Stimulated activated naive CD8-positive, alpha-beta T cell treated with anti-CD3 and anti-CD28 coated beads, Interleukin-15, amount 100 ng/mL, for 72 hours (primary cell): ENCODE measurements at regions not wholly inside any gene's neighbourhood (a gene's known extent, or its start where the extent isn't known, plus 50 kb on each side); places are given as distances from the start of the nearest gene placed in this dataset.
A peak's percentile ranks its signal among the peaks of the same experiment; 100 is the strongest.
"Not testable (repeated sequence)": the region's sequence is repeated elsewhere in the genome, so short reads cannot be mapped to it uniquely, and the experiment has no call there.

Experiments used
- ATAC-seq: fragments of 150-1000 bp; cut with Tn5 transposase; 2 replicates; pipeline ENCODE4 v1.10.0; 2021; ENCODE audit warnings: mild to moderate bottlenecking, moderate library complexity
- DNase-seq, 2 donors: peaks; one replicate each; pipeline ENCODE4 v3.0.0; 2021 to 2022
- H3K27ac Mint-ChIP-seq, 2 donors: one replicate each; pipeline ENCODE4 v1.8.0; 2022; ENCODE audit warnings: mild to moderate bottlenecking in 2 of 2, mixed read lengths in 2 of 2, moderate library complexity in 2 of 2
- H3K27me3 Mint-ChIP-seq: one replicate; pipeline ENCODE4 v1.8.0; 2022; ENCODE audit warnings: mixed read lengths
- H3K4me1 Mint-ChIP-seq: one replicate; pipeline ENCODE4 v1.8.0; 2022; ENCODE audit warnings: mild to moderate bottlenecking, mixed read lengths
- H3K4me3 Mint-ChIP-seq, 2 donors: one replicate each; pipeline ENCODE4 v1.8.0; 2022; ENCODE audit warnings: mild to moderate bottlenecking in 2 of 2, mixed read lengths in 2 of 2, moderate library complexity in 1 of 2
- H3K9me3 Mint-ChIP-seq, 2 donors: one replicate each; pipeline ENCODE4 v1.8.0; 2022; ENCODE audit warnings: mixed read lengths in 2 of 2

- Mint-ChIP-seq H3K9me3 (peaks cover 4 to 9% of the 10 kb centered on the region in 2 donors), H3K27me3 (peaks cover 17% of the 10 kb centered on the region), H3K4me1 (no peaks in the 10 kb centered on the region), H3K4me3 (no peak overlapping the region), H3K27ac (no peak overlapping the region)
- no peak for DNase-seq
- no peak for ATAC-seq
Measured at GRCh38 chr2:3899536-3900155, 196.3 kb downstream of the DCDC2C start.

DNA sequence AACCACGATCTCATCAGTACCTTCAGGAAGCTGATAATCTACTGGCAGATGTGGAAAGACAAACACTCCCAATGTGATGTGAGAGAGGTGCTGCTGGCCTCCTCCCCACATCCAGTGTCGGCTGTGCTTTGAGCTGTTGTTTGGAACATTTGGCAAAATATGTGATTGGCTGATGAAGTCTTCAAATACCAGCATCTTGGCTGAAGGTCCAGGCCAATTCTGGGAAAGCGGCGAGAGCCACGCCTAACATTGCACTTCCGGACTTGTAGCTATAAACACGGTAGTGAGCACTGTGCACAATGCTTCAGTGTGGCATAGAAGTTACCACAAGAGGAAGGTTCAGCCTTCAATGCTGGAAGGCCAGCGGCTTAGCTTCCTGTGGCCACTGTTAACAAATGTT lies 198.8 kb downstream of the DCDC2C start:
- Mint-ChIP-seq H3K27ac (no peak overlapping the region), H3K4me3 (no peak overlapping the region), H3K27me3 (peaks cover 17% of the 10 kb centered on the region), H3K9me3 (peaks cover 6 to 11% of the 10 kb centered on the region in 2 donors), H3K4me1 (no peaks in the 10 kb centered on the region)
- no peak for ATAC-seq
- no peak for DNase-seq

DNA sequence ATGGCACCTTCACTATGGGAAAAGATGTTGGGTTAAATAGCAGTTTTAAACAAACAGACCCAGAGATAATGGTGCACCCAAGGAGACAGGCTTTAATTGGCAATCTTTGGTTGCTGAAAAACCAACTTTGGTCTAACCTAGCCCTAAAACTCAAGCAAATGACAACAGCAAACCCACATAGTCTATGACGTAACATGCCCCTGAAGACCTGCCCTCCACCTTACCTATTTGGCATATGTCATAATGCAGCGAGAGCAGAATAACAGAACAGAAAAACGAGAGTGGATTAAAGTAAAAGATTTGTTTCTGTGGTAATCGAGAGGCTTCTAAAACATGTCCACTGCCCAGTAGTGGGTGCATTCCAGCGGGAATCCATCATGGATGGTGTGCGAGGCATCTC lies 200.7 kb downstream of the DCDC2C start:
- peaks cover 18 to 29% of the 10 kb centered on the region in 2 donors for H3K9me3 Mint-ChIP-seq
- DNase-seq (no peak), ATAC-seq (no peak)
- H3K27me3 Mint-ChIP-seq: peaks cover 17% of the 10 kb centered on the region
- H3K4me1 Mint-ChIP-seq: no peaks in the 10 kb centered on the region
- H3K4me3 Mint-ChIP-seq: no peak overlapping the region
- no peak overlapping the region for H3K27ac Mint-ChIP-seq

DNA sequence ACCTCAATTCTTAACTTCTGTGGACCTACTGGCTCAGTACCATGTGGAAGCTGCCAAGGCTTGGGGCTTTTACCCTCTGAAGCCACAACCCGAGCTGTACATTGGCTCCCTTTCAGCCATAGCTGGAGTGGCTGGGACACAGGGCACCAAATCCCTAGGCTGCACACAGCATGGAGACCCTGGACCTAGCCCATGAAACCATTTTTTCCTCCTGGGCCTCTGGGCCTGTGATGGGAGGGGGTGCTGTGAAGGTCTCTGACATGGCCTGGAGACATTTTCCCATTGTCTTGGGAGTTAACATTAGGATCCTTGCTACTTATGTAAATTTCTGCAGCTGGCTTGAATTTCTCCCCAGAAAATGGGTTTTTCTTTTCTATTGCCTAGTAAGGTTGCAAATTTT lies 205.1 kb downstream of the DCDC2C start:
- not testable (repeated sequence) for H3K4me3 Mint-ChIP-seq, DNase-seq, ATAC-seq, H3K4me1 Mint-ChIP-seq, H3K27ac Mint-ChIP-seq, H3K27me3 Mint-ChIP-seq
- H3K9me3 Mint-ChIP-seq: peaks cover 19 to 45% of the 10 kb centered on the region in 2 donors

DNA sequence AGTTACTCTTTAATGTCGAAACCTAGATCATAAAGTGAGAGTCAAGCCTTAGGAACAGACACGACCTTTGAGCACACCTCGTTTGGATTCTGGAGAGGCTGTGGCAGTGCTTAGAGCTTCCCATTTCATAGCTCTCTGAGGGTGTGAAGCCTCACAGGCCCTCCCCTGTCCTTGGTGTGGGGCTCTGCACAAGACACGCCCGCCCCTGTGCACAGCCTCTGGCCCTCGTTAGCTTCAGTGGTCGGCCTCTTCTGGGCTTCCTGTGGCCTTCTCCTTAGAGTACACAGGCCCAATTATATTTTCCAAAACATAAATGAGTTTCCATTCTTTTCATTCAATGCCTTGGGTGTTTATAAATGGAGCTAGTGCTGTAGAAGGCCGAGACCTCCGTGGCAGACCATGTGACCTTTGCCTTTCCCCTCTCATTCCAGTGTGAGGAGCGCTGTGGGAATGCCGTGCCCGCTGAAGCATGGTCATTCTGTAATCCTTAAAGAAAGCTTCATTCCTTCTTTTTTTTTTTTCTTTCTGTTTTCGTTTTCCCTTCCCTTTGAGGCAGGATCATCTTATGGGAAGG lies 208.6 kb downstream of the DCDC2C start:
- no peaks in the 10 kb centered on the region for H3K27me3 Mint-ChIP-seq
- peaks cover 18 to 35% of the 10 kb centered on the region in 2 donors for H3K9me3 Mint-ChIP-seq
- DNase-seq: no peak
- no peak overlapping the region for H3K4me3 Mint-ChIP-seq
- H3K4me1 Mint-ChIP-seq: no peaks in the 10 kb centered on the region
- ATAC-seq: no peak
- H3K27ac Mint-ChIP-seq: peak overlapping the region in 1 of 2 donors; percentile 19

- Mint-ChIP-seq H3K27me3 (no peaks in the 10 kb centered on the region), H3K4me1 (no peaks in the 10 kb centered on the region), H3K4me3 (no peak overlapping the region), H3K9me3 (peaks cover 8 to 23% of the 10 kb centered on the region in 2 donors), H3K27ac (no peak overlapping the region)
- ATAC-seq (no peak), DNase-seq (no peak)
Measured at GRCh38 chr2:3913166-3913565, 209.8 kb downstream of the DCDC2C start.

- no peak for DNase-seq
- no peak for ATAC-seq
- H3K4me3 Mint-ChIP-seq: no peak overlapping the region
- H3K27ac Mint-ChIP-seq: no peak overlapping the region
- peaks cover 3 to 14% of the 10 kb centered on the region in 2 donors for H3K9me3 Mint-ChIP-seq
- H3K4me1 Mint-ChIP-seq: no peaks in the 10 kb centered on the region
- H3K27me3 Mint-ChIP-seq: no peaks in the 10 kb centered on the region
Measured at GRCh38 chr2:3914241-3914640, 210.9 kb downstream of the DCDC2C start.

GRCh38 chr2:3927031-3927430 lies 223.7 kb downstream of the DCDC2C start:
- H3K27ac Mint-ChIP-seq: no peak overlapping the region
- H3K9me3 Mint-ChIP-seq: no peaks in the 10 kb centered on the region
- no peak overlapping the region for H3K4me3 Mint-ChIP-seq
- ATAC-seq (no peak), DNase-seq (no peak)
- no peaks in the 10 kb centered on the region for H3K4me1 Mint-ChIP-seq
- H3K27me3 Mint-ChIP-seq: no peaks in the 10 kb centered on the region

DNA sequence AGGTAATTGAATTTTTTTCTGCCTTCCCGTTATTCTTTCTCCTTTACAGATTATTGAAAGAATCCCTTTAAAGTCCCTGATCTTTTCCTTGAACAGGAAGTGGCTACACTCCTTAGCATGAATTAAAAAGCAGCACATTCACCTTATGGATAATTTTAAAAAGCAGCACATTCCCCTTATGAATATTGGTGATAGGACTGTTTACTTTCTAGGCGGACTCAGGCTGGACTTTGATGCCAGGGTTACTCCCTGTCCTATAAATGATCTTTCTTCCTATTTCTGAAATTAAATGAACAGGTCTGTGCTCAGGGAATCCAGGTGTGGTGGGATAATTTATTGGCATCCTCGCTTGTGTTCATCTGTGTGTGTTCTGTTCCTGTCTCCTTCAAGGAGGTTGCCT lies 226.0 kb downstream of the DCDC2C start:
- no peak for DNase-seq
- Mint-ChIP-seq H3K4me3 (no peak overlapping the region), H3K4me1 (no peaks in the 10 kb centered on the region), H3K27ac (no peak overlapping the region), H3K27me3 (no peaks in the 10 kb centered on the region), H3K9me3 (peaks cover 8 to 15% of the 10 kb centered on the region in 2 donors)
- ATAC-seq: no peak

GRCh38 chr2:3930246-3930645 lies 226.9 kb downstream of the DCDC2C start:
- DNase-seq (no peak), ATAC-seq (no peak)
- Mint-ChIP-seq H3K4me1 (no peaks in the 10 kb centered on the region), H3K9me3 (peaks cover 8 to 15% of the 10 kb centered on the region in 2 donors), H3K27me3 (no peaks in the 10 kb centered on the region), H3K27ac (no peak overlapping the region), H3K4me3 (no peak overlapping the region)

DNA sequence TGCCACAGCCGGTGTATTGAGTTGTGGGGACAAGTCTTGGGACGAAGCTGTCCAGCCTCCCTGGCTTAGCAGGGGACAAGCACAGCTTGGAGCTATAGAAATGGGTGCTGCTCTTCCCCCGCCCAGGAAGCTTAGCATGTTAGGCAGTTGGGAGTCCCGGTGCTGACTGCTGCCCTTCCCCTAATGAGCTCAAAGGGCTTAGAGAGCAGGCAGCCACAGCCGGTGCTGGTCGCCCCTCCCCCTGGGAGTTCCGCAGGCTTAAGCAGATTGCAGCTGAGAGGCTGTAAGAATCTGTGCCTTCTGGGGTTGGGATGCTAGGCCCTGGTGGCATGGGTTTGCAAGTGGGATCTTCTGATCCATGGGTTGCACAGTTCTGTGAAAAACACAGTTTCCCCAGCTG lies 237.3 kb downstream of the DCDC2C start:
- Mint-ChIP-seq H3K4me3 (no peak overlapping the region), H3K27ac (no peak overlapping the region)

DNA sequence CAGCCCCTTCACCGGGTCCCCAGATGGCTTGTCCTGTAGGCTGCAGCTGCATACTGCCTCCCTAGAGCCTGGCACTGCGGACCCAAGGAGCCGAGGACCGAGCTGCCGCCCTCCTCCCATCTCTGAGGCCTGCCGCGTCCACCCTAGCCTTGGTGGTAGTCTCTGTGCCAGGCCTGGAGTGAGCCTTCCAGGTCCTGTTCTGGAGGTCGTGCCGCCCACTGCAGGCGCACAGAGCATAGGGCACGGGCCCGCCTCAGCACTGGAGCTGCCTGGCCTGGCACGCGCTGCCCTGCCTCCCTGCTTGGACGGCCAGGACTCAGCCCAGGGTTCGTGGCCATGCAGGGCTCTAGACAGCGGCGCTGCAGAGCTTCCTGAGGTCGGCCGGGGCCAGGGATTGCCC lies 239.5 kb downstream of the DCDC2C start:
- DNase-seq (no peak), ATAC-seq (no peak)
- H3K9me3 Mint-ChIP-seq: peaks cover 10 to 17% of the 10 kb centered on the region in 2 donors
- H3K27me3 Mint-ChIP-seq: no peaks in the 10 kb centered on the region
- no peak overlapping the region for H3K4me3 Mint-ChIP-seq
- no peaks in the 10 kb centered on the region for H3K4me1 Mint-ChIP-seq
- no peak overlapping the region for H3K27ac Mint-ChIP-seq

More for the DNA sequence above, 237.3 kb downstream of the DCDC2C start:
- Mint-ChIP-seq H3K27me3 (no peaks in the 10 kb centered on the region), H3K4me1 (no peaks in the 10 kb centered on the region), H3K9me3 (peaks cover 18 to 19% of the 10 kb centered on the region in 2 donors)
- DNase-seq (no peak), ATAC-seq (no peak)

GRCh38 chr2:3944071-3944470 lies 240.7 kb downstream of the DCDC2C start:
- H3K4me1 Mint-ChIP-seq: no peaks in the 10 kb centered on the region
- H3K27ac Mint-ChIP-seq: no peak overlapping the region
- ATAC-seq: no peak
- H3K4me3 Mint-ChIP-seq: no peak overlapping the region
- no peak for DNase-seq
- peaks cover 6 to 17% of the 10 kb centered on the region in 2 donors for H3K9me3 Mint-ChIP-seq
- H3K27me3 Mint-ChIP-seq: no peaks in the 10 kb centered on the region

GRCh38 chr2:3944841-3945240 lies 241.5 kb downstream of the DCDC2C start:
- no peak overlapping the region for H3K4me3 Mint-ChIP-seq
- H3K4me1 Mint-ChIP-seq: no peaks in the 10 kb centered on the region
- H3K9me3 Mint-ChIP-seq: peaks cover 6 to 17% of the 10 kb centered on the region in 2 donors
- ATAC-seq (no peak), DNase-seq (no peak)
- H3K27me3 Mint-ChIP-seq: no peaks in the 10 kb centered on the region
- no peak overlapping the region for H3K27ac Mint-ChIP-seq

DNA sequence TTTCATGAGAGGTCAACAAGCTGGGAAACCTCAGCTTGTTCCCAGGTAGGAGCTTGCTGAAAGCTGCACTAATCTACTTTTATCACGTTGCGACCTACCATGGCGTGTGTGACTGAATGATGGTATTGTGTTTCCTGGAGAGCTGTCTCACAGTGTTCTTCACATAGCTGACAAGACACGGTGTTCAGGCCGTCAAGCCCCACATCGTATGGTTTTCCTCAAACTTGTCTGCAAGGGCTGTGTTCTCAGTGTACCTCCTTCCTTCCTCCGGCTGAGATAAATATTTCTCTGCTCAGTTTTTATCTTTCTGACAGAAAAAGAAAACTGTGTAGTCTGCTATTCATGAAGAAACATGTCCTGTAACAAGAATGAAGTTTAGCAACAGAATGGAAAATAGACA lies 244.8 kb downstream of the DCDC2C start:
- DNase-seq (no peak), ATAC-seq (no peak)

GRCh38 chr2:3951131-3951954 lies 248.0 kb downstream of the DCDC2C start:
- Mint-ChIP-seq H3K4me3 (no peak overlapping the region), H3K27me3 (no peaks in the 10 kb centered on the region), H3K4me1 (no peaks in the 10 kb centered on the region), H3K9me3 (peaks cover 0 to 11% of the 10 kb centered on the region in 2 donors), H3K27ac (no peak overlapping the region)
- peak; percentile 69 for ATAC-seq
- no peak for DNase-seq

More for the DNA sequence above, 244.8 kb downstream of the DCDC2C start:
- no peaks in the 10 kb centered on the region for H3K27me3 Mint-ChIP-seq
- peaks cover 11 to 13% of the 10 kb centered on the region in 2 donors for H3K9me3 Mint-ChIP-seq
- no peak overlapping the region for H3K27ac Mint-ChIP-seq
- H3K4me3 Mint-ChIP-seq: no peak overlapping the region
- no peaks in the 10 kb centered on the region for H3K4me1 Mint-ChIP-seq
